ENCODE measurements at regions not wholly inside any gene's neighbourhood (a gene's known extent, or its start where the extent isn't known, plus 50 kb on each side); places are given as distances from the start of the nearest gene placed in this dataset.

DNA sequence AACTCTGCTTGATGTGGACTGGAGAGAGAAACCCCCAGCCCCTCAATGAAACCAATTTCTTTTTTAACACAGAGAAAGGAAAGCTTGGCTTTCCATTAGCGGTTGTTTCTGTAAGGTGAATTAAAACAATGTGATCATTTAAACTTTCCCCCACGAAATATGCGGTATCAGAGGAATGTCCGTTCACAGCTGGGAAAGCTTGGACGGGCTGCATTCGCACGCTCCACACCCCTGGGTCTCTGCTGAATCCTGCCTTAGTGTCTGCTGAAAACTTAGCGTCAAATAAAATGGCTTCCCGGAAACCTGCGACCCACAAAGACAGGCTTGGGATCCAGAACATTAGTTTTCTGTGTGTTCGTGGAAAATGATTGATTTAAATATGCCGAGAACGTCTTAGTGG is 71.7 kb downstream of the C16orf95 start:
- in situ Hi-C loops (cut with MboI; ENCODE audit: low sequenced_read_pairs): no loop called here
- Histone ChIP-seq H3K36me3 (replicated peaks) (no peaks in the 10 kb centered on the region), H3K4me3 (no peak overlapping the region), H3K27me3 (ENCODE audit: low read depth) (no peaks in the 10 kb centered on the region), H3K9me3 (no peaks in the 10 kb centered on the region), H3K4me1 (peaks cover 11% of the 10 kb centered on the region)
- no peak for DNase-seq (ENCODE audit: low spot score in 2 of 2)

- DNase-seq (ENCODE audit: low spot score in 2 of 2): no peak
- in situ Hi-C loops (cut with MboI; ENCODE audit: low sequenced_read_pairs): no loop called here
- Histone ChIP-seq H3K4me1 (peaks cover 9% of the 10 kb centered on the region), H3K4me3 (no peak overlapping the region), H3K36me3 (replicated peaks) (no peaks in the 10 kb centered on the region), H3K27me3 (ENCODE audit: low read depth) (no peaks in the 10 kb centered on the region), H3K9me3 (no peaks in the 10 kb centered on the region)
These were observed 70.7 kb downstream of the C16orf95 start for GRCh38 chr16:87246269-87247065.

DNA sequence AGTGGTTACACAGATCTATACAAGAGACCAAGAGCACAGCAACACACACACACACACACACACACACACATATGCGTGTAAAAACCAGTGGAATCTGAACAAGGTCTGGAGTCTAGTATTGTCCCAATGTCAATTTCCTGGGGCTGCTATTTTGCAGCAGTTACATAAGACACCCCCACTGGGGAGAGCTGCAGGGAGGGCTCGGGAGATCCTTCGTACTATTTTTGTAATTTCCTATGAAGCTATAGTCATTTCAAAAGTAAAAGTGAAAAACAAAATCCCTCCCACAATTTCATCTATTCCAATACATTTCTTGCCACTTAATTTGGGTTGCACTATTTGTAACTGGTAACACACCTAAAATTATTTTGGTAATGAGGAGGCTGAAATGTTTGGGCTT is 68.5 kb downstream of the C16orf95 start:
- Histone ChIP-seq H3K4me1 (peaks cover 2% of the 10 kb centered on the region), H3K36me3 (replicated peaks) (no peaks in the 10 kb centered on the region), H3K9me3 (no peaks in the 10 kb centered on the region), H3K27me3 (ENCODE audit: low read depth) (no peaks in the 10 kb centered on the region), H3K4me3 (no peak overlapping the region)
- in situ Hi-C loops (cut with MboI; ENCODE audit: low sequenced_read_pairs): no loop called here
- DNase-seq (ENCODE audit: low spot score in 2 of 2): no peak

GRCh38 chr16:87249425-87249824 is 67.8 kb downstream of the C16orf95 start:
- no peaks in the 10 kb centered on the region for H3K9me3 ChIP-seq

DNA sequence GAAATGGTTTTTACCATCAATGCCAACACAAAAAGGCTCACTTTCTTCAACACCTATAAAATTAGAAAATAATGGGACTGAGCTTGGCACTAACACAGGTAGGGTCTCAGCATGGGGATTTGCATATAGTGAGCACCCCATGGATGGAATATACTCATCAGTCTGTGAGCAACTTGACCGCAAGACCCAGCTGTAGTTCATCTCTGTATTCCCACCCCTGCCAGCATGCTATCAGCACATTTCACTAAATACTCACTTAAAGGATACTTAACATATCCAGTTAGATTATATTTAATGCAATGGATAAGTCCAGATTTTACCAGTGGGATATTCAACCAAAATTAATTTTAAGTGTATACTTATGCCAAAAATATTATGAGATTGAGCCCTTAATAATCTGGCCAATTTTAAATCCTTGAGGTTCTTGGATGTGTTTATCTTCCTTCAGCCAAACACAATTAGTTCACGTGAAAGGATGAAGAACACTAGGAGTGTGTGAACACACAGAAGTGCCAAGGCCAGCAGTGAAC is 66.7 kb downstream of the C16orf95 start:
- Histone ChIP-seq H3K4me1 (no peaks in the 10 kb centered on the region), H3K36me3 (replicated peaks) (no peaks in the 10 kb centered on the region), H3K27me3 (ENCODE audit: low read depth) (no peaks in the 10 kb centered on the region), H3K9me3 (no peaks in the 10 kb centered on the region), H3K4me3 (no peak overlapping the region)
- no peak for DNase-seq (ENCODE audit: low spot score in 2 of 2)
- in situ Hi-C loops (cut with MboI; ENCODE audit: low sequenced_read_pairs): no loop called here

More at GRCh38 chr16:87249425-87249824, 67.8 kb downstream of the C16orf95 start:
- in situ Hi-C loops (cut with MboI; ENCODE audit: low sequenced_read_pairs): no loop called here
- DNase-seq (ENCODE audit: low spot score in 2 of 2): no peak
- H3K4me3 ChIP-seq: no peak overlapping the region
- H3K36me3 ChIP-seq (replicated peaks): no peaks in the 10 kb centered on the region
- no peaks in the 10 kb centered on the region for H3K4me1 ChIP-seq
- H3K27me3 ChIP-seq (ENCODE audit: low read depth): no peaks in the 10 kb centered on the region

DNA sequence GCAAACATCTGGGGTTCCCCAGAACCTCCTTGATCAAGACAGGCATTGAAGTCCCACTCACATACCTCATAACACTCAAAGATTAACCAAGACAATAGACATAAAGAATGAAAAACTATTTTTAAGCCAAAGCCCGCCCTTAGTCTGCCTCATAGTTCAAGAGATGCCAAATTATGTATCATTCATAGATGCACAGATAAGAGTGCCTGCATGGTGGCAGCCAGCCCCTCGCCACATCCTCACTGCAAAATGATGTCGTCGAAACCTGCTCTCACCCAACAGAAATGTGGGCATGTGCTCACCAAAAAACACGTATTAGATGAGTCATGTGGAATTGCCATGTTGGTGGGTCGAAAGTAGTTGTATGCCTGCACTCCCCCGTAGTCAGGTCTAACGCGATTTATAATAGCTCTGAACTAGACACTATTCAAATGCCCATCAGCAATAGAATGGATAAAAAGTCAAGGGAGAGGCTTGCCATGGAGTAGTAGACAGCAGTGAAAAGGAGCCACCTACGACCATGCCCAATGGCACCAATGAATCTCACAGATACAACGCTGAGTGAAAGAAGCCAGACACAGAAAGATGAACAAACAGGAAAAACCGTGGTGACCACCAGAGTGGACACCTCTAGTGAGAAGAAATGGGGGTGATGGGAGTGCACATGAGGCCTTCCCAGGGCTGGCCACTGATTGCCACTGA is 64.8 kb downstream of the C16orf95 start:
- Histone ChIP-seq H3K9me3 (no peaks in the 10 kb centered on the region), H3K4me3 (no peak overlapping the region), H3K27me3 (ENCODE audit: low read depth) (no peaks in the 10 kb centered on the region), H3K36me3 (replicated peaks) (no peaks in the 10 kb centered on the region), H3K4me1 (no peaks in the 10 kb centered on the region)
- in situ Hi-C loops (cut with MboI; ENCODE audit: low sequenced_read_pairs): no loop called here
- DNase-seq (ENCODE audit: low spot score in 2 of 2): no peak
